Ishikawa (cell line): ENCODE measurements at regions not wholly inside any gene's neighbourhood (a gene's known extent, or its start where the extent isn't known, plus 50 kb on each side); places are given as distances from the start of the nearest gene placed in this dataset.

ENCODE experiments used
- NFIC ChIP-seq: IDR thresholded peaks from 2 replicates; pipeline ENCODE4 v1.6.1; 2012
- RAD21 ChIP-seq: IDR thresholded peaks from 2 replicates; pipeline ENCODE4 v1.6.1; 2012; ENCODE audit warnings: low read depth

GRCh38 chr7:84271543-84271942 is 77.0 kb upstream of the SEMA3A start:
- TF ChIP-seq NFIC (no peak), RAD21 (no peak)
